Stimulated activated CD8-positive, alpha-beta memory T cell treated with anti-CD3 and anti-CD28 coated beads, Interleukin-7, amount 100 ng/mL, for 1 hour (primary cell): ENCODE measurements at regions not wholly inside any gene's neighbourhood (a gene's known extent, or its start where the extent isn't known, plus 50 kb on each side); places are given as distances from the start of the nearest gene placed in this dataset.

Source experiments
- DNase-seq, 2 donors: peaks; one replicate each; pipeline ENCODE4 v3.0.0-alpha.2; 2020; ENCODE audit warnings: low read depth in 2 of 2

DNA sequence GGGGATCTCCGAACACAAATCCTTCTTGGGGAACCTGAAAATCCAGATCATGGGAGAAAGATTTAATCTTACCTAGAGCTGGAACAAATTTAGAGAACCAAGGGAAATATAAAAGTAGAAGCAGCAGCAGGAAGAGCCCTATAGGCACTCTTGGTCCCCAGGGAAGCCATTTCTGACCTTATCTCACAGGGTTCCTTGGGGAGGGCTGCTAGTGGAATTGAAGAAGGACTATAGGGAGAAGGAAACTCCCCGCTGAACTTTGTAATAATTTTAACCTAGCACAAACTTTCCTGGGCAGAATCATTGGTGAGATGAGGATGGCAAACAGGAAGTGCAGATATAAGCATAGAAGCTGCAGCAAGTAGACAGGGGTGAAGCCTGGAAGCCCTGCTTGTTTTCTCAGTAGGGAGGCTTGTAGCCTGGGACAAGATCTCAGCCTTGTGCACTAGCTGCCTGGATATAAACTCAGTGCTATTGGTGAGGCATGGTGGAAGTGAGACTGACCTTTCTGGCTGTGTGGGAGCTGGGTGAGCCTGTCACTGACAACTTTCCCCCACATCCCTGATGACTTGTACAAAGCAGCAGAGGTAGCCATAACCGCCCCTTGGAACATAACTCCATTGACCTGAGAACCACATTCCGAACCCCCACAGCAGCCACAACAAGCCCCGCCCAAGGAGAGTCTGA, 343.0 kb upstream of the TGFBR2 start:
- no peak for DNase-seq

DNA sequence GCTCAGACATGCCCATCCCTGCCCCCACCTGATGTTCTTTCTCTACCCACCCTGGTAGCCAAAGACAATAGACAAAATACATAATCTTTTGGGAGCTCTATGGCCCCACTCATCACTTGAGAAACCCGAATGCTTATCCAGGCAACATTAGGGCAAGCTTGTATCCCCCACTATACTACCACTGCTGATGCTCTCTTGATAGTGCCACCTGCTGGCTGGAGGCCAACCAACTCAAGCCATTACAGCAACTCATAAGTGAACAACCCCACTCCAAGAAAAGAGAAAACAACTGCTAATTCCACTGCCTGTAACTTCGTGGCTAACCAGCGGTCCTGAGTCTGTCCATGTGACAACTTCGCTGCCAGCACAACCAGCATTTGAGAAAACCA, 342.5 kb upstream of the TGFBR2 start:
- DNase-seq: no peak

DNA sequence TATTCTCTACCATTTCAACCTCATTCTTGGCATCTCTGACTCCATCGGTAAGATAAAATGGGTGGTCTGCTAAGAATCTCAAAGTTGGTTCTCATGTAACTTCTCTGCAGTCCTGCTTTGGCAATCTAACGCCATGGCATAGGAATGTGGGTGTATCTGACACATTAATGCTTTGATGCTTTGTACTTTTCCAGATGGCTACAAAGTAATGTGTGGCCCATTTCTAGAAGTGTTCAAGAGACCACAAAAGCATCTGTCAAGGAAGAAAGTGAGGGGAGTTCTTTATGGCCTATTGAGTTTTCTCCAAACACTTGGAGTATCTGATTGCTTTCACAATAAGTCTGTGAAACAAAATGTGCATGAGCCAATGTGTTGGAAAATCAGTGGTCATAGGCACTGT, 339.9 kb upstream of the TGFBR2 start:
- DNase-seq: no peak

DNA sequence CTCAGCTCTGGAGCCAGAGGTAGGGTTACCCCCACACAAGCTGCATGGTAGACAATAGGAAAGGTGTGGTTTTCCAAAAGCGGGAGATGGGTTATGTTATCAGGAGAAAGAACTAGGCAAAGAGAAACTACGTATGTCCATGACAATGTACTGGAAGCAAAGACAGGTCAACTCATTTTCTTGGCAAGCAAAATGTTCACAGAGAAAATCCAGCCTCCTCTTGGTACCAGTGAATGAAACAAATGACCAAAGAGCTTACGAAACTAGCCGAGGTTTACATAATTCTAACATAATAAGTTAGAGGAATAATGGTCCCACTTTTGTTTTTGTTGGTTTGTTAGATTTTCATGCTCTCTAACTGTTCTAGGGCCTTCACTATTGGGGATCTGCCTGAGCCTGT, 338.1 kb upstream of the TGFBR2 start:
- DNase-seq: no peak

DNA sequence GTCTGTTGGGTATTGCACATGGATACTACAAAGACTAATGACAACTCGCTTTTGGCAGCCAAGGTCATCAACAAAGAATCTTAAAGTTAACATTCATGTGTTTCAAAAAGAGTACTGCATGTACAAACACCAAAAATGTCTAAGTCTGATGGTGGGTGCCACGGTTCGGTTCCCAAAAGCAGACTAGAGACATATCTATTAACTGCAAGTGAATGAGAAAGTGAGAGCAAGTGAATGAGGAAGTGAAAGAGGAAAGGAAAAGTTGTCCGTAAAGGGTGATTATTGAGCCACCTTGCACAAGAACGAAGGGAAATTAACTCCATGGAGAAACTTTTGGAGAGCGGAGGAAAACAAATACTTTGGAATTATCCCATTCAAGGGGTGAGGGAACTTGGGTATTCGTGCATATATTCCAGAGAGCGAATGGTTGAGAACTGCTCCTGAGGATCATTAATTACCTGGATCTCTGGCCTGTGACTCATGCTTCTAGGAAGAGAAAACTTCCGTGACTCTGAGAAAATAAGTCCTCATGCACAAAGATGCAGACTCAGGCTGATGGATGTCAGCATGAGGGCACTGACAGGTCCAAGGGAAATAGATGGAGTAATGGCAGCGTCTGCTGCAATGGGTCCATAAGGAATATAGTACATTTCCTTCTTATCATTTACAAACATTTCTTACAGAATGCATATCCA, 336.5 kb upstream of the TGFBR2 start:
- DNase-seq: no peak

DNA sequence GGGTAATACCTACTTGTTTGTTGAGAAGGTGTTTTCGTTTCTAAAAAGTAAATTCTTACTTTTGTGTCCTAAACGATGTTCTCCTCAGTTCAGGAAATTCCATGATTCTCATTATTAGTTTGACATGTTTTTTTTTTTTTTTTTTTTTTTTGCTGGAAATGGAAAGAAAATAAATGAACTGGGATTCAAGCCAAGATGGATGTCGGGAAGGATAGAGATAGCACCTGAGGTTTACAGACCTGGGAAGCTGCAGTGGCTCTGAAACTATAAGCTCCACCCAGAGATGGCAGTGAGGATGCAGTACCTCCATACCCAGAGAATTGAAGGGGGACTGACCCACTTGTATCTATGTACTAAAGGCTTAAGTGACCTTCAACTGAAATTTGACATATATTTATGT, 334.6 kb upstream of the TGFBR2 start:
- no peak for DNase-seq

DNA sequence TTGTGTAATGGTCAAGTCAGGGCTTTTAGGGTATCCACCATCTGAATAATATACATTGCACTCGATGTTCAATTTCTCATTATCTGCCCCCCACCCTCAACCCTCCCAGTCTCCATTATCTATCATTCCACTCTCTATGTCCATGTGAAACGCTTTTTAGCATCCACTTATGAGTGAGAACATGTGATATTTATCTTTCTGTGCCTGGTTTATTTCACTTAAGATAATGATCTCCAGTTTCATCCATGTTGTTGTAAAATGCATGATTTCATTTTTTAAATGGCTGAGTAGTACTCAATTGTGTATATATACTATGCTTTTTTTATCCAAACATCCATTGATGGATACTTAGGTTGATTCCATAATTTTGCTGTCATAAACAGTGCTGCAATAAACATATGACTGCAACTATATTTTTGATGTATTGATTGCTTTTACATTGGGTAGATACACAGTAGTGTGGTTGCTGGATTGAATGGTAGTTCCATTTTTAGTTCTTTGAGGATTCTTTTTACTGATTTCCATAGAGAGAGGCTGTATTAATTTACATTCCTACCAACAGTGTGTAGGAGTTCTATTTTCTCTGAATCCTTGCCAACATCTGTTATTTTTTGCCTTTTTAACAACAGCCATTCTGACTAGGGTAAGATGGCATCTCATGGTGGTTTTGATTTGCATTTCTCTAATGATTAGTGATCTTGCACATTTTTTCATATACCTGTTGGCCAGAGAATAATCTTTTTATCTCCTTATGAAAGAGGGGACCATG, 332.9 kb upstream of the TGFBR2 start:
- no peak for DNase-seq

DNA sequence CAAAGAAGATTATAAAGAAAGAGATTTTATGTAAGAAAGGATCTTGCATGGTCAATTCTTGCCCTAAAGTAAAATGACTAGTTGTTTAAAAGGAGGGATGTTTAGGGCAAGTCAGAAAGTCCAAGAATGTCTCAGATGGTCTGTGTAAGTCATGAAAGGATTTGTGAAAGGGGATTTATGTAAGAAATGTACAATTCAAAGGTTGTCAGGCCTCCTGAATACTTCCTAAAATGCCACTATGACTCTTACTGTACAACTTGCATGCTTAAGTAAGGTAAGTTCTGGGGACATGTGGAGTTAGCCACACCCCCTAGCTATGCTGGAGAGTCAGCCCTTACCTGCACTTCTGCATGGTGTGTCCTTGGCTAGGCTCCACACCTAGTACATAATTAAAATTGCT, 328.9 kb upstream of the TGFBR2 start:
- no peak for DNase-seq

DNA sequence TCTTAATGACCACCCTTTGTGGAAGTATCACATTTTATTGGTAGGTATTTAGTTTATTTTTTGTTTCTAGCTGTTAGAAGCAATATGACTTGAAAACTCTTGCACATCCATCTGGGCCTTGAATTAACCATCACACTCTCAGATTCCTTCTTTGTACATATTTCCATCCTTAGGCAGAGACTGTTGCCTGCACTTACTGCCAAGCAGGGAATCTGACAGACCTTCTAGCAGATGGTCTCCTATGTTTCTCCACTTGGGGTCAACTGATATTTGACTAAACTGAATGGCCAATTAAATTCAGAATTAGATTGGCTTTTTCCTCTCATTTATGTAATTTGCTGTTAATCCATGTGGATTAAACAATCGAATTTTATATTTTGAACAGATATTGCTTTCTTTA, 324.9 kb upstream of the TGFBR2 start:
- no peak for DNase-seq

DNA sequence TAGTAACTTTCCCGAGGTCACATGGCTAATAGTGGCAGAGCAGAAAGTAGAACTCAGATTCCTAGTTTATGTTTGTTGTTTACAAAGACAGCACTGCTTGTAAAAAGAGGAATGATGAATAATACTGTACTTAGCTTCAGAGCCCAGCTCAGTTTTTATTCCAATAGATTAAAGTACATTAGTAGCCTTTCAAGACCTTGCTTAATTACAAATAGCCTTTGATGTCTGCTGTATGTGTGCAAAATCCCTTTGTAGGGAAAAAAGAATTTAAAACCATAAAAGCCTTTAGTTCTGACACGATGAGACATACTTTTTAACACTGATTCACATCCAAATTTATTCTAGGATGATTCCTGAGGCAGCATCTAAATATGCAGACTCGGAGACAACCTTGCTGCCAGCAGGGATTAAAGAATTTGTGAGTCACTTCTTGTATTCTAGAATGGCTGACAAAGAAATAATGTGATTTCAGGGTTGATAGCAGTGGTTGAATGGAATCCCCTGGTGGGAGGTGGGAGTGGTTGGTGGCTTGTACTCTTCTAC, 324.2 kb upstream of the TGFBR2 start:
- DNase-seq: no peak

DNA sequence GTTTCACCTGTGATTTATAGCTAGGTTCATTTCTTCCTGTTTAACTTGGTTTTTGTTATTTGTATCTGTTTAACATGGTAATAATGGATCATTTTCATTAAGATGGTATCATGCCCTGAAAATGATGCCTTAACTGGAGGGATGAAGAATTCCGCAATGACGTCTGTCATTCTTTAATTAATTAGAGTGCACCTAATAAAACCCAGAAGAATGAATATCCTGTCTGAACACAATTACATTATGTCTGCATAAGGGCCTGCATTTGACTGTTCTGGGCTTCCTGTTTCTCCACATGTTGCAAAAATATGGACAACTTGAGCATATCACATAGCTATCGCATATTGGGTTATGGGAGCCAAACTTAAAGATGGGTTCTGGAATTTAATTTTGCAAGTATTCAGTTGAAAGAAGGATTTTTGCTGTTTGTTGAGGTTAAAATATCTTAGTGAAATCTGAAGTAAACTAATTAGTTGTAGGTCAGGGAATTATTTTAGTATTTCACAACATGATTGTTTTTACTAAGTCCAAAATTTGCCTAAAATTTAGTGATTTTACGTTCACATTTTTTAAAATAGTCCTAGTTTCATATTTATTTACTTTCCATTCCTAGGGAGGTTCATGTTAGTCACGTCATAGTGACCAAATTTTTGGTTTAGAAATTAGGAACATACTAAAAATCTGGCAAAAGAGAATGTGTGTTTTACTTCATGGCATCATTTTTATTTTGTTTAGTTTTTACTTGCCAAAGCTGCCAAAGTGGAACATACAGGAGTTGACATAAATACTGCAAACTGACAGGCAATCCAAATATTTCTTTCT, 321.0 kb upstream of the TGFBR2 start:
- no peak for DNase-seq

DNA sequence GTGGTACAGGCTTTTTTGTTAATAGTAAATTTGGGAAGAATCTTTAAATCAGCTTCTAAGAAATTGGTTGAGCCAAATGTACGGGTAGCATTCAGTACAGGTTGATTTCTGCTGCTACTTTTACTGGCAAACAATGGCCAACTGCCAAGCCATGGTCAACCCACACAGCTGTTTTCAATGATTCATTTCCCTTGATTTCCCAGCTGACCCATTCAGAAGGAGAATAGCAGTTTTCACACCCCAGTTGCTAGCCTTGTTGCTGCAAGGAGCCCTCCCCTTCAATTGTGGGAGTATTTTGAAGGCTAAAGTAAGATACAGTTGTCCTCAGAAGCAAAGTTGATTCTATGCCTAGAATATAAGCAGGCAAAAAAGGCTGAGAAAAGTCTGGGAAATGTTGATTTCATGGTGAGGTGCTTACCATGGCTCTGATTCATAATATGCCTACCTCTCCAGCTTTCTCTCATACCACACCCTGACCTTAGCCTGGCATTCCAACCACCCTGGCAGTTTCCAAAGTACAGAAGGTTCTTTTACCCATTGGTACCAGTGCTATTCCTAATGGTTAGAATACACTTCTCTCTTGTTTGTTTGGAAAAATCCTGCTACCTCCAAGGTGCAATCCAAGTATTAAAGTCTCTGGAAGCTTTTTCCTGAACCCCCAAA, 320.3 kb upstream of the TGFBR2 start:
- no peak for DNase-seq

DNA sequence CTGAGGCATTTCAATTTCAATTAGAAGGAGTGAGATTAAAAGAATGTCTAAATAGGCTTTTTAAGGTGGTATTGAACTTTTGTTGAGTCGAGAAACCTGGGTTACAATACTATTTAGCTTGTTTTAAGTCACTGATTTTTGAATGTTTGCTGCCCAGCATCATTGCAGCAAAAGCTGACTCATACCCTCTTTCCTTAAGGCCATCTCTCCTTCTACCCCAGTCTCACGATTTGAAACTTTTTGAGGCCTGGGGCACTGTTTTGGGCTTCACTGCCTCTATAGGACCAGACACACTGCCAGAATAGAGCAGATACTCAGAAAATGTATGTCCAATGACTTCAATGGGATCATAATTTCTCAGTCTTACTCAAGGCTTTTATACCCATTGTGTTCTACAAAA, 319.6 kb upstream of the TGFBR2 start:
- DNase-seq: no peak

DNA sequence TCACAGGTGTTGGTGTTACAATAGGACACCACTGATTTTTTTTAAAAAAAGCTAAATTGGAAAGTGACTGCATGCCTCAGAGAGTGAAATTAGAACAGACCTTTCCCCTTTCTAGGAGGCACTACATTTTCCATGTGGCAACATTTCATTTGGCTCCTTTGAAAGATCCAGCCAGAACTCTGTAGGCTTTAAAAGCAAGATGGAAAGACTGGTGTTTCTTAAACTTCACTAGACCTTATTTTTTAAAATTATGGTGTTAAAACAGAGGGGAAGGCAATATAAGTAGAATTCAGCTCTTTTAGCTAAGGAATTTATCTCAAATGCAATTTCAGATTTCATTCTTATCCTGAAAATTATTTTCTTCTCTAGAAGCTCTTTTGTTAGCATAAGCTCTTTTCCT, 317.6 kb upstream of the TGFBR2 start:
- DNase-seq: no peak

DNA sequence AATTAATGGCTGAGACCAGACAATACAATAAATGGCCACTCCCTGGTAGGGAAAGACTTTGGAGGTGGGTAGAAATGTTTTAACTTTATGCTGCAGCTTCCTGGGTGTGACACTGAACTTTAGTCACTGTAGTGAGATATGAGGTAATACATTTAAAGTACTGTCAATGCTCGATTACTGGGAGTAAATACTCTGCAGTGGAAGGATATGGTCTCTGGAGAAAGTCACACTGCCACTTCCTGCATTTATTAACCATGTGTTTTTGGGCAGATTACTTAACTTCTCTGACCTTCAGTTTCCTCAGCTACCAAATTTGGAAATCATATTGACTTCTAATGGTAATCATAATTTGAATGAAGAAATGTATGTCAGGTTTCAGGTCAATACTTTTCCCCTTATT, 317.1 kb upstream of the TGFBR2 start:
- DNase-seq: no peak

DNA sequence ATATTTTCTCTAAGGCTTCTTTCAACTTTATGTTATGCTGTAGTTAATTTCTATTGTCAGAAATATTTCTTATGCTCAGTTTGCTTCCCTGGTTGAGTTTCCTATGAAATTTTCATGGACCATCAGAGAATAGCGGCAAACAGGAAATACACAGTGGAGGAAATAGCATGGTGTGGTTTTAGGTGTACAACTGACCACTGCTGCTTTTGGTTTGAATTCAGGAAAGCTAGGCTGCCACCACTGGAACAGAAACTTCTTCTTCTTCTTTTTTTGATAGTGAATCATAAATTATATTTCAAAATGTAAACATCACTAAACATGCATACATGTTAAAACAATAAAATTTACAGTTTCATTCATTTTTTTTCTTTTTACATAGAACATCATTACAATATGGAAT, 316.6 kb upstream of the TGFBR2 start:
- no peak for DNase-seq

DNA sequence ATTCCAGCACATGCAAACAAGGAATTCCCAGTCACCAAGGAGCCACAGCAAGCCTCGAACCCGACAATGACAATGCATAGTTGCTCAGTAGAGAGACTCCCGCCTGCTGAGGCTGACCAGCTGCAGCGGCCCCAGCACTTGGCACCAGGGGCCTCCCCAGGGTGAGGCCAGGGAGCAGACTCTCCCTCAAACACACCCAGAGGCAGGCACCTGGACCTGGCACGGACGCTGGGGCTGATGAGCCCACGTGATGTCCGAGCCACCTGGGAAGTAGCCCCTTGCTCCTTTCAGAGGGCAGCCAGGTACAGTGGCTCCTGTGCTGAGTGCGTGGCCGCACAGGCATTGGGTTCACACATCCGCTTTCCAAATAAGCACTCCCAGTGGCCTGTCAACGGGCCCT, 315.9 kb upstream of the TGFBR2 start:
- DNase-seq: no peak

DNA sequence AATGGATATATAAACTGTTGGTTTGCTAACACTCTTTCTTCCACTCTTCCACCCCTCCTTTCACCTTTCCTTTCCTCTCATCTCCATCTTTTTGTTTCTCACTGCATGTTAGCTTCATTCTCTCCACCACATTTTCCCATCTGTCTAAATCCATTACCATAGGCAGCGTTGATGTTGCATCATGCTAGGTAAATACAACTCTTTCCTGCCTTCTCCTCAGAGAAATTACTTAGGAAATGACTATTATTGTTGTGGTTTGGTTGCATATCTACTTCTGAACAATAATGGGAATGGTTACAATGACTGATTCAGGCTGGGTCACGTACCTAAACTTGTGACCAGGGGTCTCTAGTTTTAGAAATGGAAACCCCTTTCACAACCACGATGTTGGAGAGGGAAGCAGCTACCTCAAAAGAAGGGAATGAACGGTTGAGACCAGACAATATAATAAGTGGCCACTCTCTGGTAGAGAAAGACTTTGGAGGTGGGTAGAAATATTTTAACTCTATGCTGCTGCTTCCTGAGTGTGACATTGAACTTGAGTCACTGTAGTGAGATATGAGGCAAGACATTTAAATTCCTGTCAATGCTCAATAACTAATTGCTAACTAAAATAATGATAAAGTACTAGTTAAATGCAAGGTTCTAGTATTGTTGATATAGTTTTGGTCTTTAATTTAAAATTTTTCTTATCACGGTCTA, 314.1 kb upstream of the TGFBR2 start:
- DNase-seq: no peak

DNA sequence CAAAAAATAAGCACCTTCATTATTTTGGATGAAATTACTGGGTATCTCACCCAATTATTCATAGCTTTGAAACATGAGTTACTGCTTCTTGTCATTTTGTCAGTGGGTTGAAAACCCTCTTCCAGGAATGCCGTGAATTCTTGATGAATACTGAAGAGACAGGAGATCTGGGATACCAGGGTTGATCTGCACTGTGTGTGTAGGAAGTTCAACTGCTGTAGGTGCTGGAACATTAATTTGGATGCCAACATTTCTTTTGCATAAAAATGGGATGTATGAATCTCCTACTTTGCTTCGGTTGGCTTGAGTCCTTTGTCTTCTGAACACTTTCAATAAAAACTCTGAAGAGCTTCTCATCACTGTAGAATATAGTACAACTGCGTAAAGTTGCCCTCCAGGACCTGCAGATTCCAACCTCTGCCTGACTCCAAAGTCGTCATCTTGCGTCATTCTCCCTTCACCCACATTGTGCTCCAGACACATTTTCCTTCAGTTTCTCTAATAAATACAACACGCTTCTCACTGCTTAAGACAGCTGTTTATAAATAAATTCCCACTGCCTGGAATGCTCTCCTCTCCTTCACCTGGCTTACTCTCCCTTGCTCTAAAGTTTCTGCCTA, 312.7 kb upstream of the TGFBR2 start:
- no peak for DNase-seq

DNA sequence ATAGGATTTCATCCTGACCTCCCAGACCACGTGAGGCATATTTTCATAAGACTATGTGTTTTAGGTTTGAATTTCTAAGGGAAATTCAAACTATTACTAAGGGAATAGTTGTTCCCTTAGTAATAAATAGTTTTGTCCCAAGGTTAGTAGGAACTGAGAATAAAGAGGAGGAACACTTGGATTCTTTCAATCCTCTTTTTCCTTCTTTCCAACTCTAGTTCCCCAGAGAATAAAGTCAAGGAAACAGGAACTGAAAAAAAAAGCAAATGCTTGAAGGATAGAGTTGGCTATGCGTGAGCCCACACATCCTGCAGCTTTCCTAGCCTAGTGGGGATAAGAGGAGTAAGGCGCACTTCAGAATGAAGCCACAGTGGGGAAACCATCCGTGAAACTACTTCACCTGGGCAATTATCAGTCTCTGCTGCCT, 312.1 kb upstream of the TGFBR2 start:
- DNase-seq: no peak
